PC-9 (cell line): ENCODE measurements at regions not wholly inside any gene's neighbourhood (a gene's known extent, or its start where the extent isn't known, plus 50 kb on each side); places are given as distances from the start of the nearest gene placed in this dataset.
"Not testable (repeated sequence)": the region's sequence is repeated elsewhere in the genome, so short reads cannot be mapped to it uniquely, and the experiment has no call there.

Source experiments
- BruUV-seq: library from RNA; stranded (reverse); fragments of 400-500 nt; replicated peaks from 2 replicates; lab custom pipeline; 2021; lab: Mats Ljungman, UMichigan
- CTCF ChIA-PET: fragments of 300-600 bp; sonication (Branson Sonifier 250); formaldehyde crosslinking; loops from one replicate; lab custom pipeline; 2022; ENCODE audit warnings: antibody characterized with exemption; lab: Charles Lee
- POLR2A ChIA-PET: fragments of 300-600 bp; sonication (Branson Sonifier 250); formaldehyde crosslinking; loops from one replicate; lab custom pipeline; 2022; ENCODE audit warnings: antibody characterized with exemption; ENCODE audit not compliant: unreplicated experiment; lab: Charles Lee
- DNase-seq, 2 experiments: peaks; one replicate each; pipeline versions ENCODE4 v3.0.0 to v3.0.0-alpha.2; 2015 to 2022; ENCODE audit warnings: mixed read lengths in 1 of 2
- H2AFZ ChIP-seq: fragments of 200-600 bp; sonication (generic); 2 replicates; pipeline ENCODE4 v1.8.1; 2017; ENCODE audit warnings: antibody characterized with exemption
- H3F3A ChIP-seq: fragments of 200-600 bp; sonication (generic); 2 replicates; pipeline ENCODE4 v1.8.1; 2017; ENCODE audit warnings: antibody characterized with exemption, mild to moderate bottlenecking, low read depth; ENCODE audit not compliant: insufficient read depth
- H3K27ac ChIP-seq: fragments of 200-600 bp; sonication (generic); 2 replicates; pipeline ENCODE4 v1.6.1; 2016; ENCODE audit warnings: mixed run types
- H3K27me3 ChIP-seq: fragments of 200-600 bp; sonication (generic); 2 replicates; pipeline ENCODE4 v1.6.1; 2016; ENCODE audit warnings: low read depth, mixed run types; ENCODE audit not compliant: insufficient read depth
- H3K36me3 ChIP-seq: fragments of 200-600 bp; sonication (generic); 2 replicates; pipeline ENCODE4 v1.6.1; 2016; ENCODE audit warnings: low read depth, mixed run types
- H3K4me1 ChIP-seq: fragments of 200-600 bp; sonication (generic); replicated peaks from 2 replicates; pipeline ENCODE4 v1.6.1; 2016; ENCODE audit warnings: mixed run types; ENCODE audit not compliant: insufficient read depth
- H3K4me2 ChIP-seq: fragments of 200-600 bp; sonication (generic); 2 replicates; pipeline ENCODE4 v1.6.1; 2017; ENCODE audit warnings: mixed run types
- H3K4me3 ChIP-seq: fragments of 200-600 bp; sonication (generic); 2 replicates; pipeline ENCODE4 v1.6.1; 2016; ENCODE audit warnings: mixed run types
- H3K79me2 ChIP-seq: fragments of 200-600 bp; sonication (generic); 2 replicates; pipeline ENCODE4 v1.6.1; 2017; ENCODE audit warnings: low read depth, mixed run types
- H3K9me2 ChIP-seq: fragments of 200-600 bp; sonication (generic); 2 replicates; pipeline ENCODE4 v1.8.1; 2017; ENCODE audit warnings: mild to moderate bottlenecking; ENCODE audit not compliant: insufficient read depth
- H3K9me3 ChIP-seq: fragments of 200-600 bp; sonication (generic); 2 replicates; pipeline ENCODE4 v1.8.1; 2016; ENCODE audit warnings: low read depth; ENCODE audit not compliant: insufficient read depth
- H4K20me1 ChIP-seq: fragments of 200-600 bp; sonication (generic); 2 replicates; pipeline ENCODE4 v1.8.1; 2017; ENCODE audit not compliant: insufficient read depth
- EZH2 ChIP-seq: fragments of 200-600 bp; sonication (generic); IDR thresholded peaks from 2 replicates; pipeline ENCODE4 v1.8.0; 2017; ENCODE audit warnings: antibody characterized with exemption, low read depth
- intact Hi-C: fragments of 100-400 bp; cut with micrococcal nuclease; formaldehyde crosslinking; loops from one replicate; pipeline ENCODE4 v1.10.0; 2022; ENCODE audit not compliant: unreplicated experiment
- TF ChIP-seq, protein P1 (sequence below): fragments of 200-600 bp; sonication (generic); conservative IDR thresholded peaks from 2 replicates; pipeline ENCODE4 v1.6.1; 2017; ENCODE audit warnings: mixed run types, antibody characterized with exemption, mild to moderate bottlenecking, moderate library complexity

DNA sequence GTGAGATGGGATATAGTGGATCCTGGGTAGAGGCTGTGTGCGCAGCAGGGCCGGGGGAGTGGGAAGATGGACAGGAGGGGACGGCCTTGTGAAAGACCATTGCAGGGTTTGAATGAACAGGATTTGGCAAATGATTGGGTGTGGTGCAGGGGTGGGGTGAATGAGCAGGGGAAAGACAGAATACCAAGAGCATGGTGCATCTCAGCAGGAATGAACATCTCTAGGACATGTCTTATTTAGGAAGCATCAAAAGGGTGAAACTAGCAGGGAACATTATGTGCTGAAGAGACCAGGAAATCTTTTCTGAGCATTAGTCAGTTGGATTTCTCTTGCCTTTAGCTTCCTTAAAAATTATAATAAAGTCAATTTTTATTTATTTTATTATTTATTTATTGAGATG lies 60.6 kb upstream of the SLC2A1 start:
- peaks cover 8% of the 10 kb centered on the region; the same call in 1 of the 2 replicates for H3F3A ChIP-seq
- H3K4me1 ChIP-seq: peaks cover 23% of the 10 kb centered on the region
- no peak overlapping the region for H3K4me2 ChIP-seq
- no peak for DNase-seq
- no peak overlapping the region for H2AFZ ChIP-seq
- no peak overlapping the region for H3K27ac ChIP-seq
- no peak for TF ChIP-seq EZH2
- TF ChIP-seq, protein P1, sequence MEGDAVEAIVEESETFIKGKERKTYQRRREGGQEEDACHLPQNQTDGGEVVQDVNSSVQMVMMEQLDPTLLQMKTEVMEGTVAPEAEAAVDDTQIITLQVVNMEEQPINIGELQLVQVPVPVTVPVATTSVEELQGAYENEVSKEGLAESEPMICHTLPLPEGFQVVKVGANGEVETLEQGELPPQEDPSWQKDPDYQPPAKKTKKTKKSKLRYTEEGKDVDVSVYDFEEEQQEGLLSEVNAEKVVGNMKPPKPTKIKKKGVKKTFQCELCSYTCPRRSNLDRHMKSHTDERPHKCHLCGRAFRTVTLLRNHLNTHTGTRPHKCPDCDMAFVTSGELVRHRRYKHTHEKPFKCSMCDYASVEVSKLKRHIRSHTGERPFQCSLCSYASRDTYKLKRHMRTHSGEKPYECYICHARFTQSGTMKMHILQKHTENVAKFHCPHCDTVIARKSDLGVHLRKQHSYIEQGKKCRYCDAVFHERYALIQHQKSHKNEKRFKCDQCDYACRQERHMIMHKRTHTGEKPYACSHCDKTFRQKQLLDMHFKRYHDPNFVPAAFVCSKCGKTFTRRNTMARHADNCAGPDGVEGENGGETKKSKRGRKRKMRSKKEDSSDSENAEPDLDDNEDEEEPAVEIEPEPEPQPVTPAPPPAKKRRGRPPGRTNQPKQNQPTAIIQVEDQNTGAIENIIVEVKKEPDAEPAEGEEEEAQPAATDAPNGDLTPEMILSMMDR: no peak
- H3K4me3 ChIP-seq: no peak overlapping the region
- no peaks in the 10 kb centered on the region for H3K36me3 ChIP-seq
- H3K9me3 ChIP-seq: no peaks in the 10 kb centered on the region
- ChIA-PET POLR2A (interaction anchor here (0.6 to 1.0 kb wide), 2 partner anchors 22 to 43 kb away, joined by 3 to 5 read pairs; no protein-coding TSS in a partner anchor), CTCF (no interaction called here)
- intact Hi-C loops: no loop called here
- no TSS peak for BruUV-seq
- H4K20me1 ChIP-seq: no peaks in the 10 kb centered on the region
- no peaks in the 10 kb centered on the region for H3K27me3 ChIP-seq
- no peaks in the 10 kb centered on the region for H3K9me2 ChIP-seq
- H3K79me2 ChIP-seq: no peaks in the 10 kb centered on the region

GRCh38 chr1:43018121-43018520 lies 59.5 kb upstream of the SLC2A1 start:
- Histone ChIP-seq H3K36me3 (no peaks in the 10 kb centered on the region), H3K9me3 (no peaks in the 10 kb centered on the region), H3K4me3 (no peak overlapping the region), H3F3A (peaks cover 8% of the 10 kb centered on the region; the same call in 1 of the 2 replicates), H4K20me1 (no peaks in the 10 kb centered on the region), H3K9me2 (no peaks in the 10 kb centered on the region), H3K4me1 (peaks cover 33% of the 10 kb centered on the region), H3K4me2 (no peak overlapping the region), H3K27me3 (no peaks in the 10 kb centered on the region), H2AFZ (no peak overlapping the region), H3K27ac (no peak overlapping the region), H3K79me2 (no peaks in the 10 kb centered on the region)
- ChIA-PET CTCF (no interaction called here), POLR2A (no interaction called here)
- no peak for DNase-seq
- BruUV-seq: no TSS peak
- intact Hi-C loops: no loop called here
- TF ChIP-seq EZH2: no peak
- TF ChIP-seq, protein P1: no peak

GRCh38 chr1:43015269-43015668 lies 56.6 kb upstream of the SLC2A1 start:
- Histone ChIP-seq H3F3A (peaks cover 7% of the 10 kb centered on the region), H3K9me3 (no peaks in the 10 kb centered on the region), H3K4me1 (peaks cover 36% of the 10 kb centered on the region), H2AFZ (no peak overlapping the region), H3K9me2 (no peaks in the 10 kb centered on the region), H3K79me2 (no peaks in the 10 kb centered on the region), H3K27ac (no peak overlapping the region), H3K4me3 (no peak overlapping the region), H3K36me3 (no peaks in the 10 kb centered on the region), H4K20me1 (no peaks in the 10 kb centered on the region), H3K4me2 (no peak overlapping the region), H3K27me3 (no peaks in the 10 kb centered on the region)
- no peak for DNase-seq
- BruUV-seq: no TSS peak
- POLR2A ChIA-PET: no interaction called here
- CTCF ChIA-PET: no interaction called here
- TF ChIP-seq EZH2: no peak
- TF ChIP-seq, protein P1: no peak
- intact Hi-C loops: no loop called here

- BruUV-seq, H3F3A ChIP-seq, H2AFZ ChIP-seq, H3K27me3 ChIP-seq, H3K9me3 ChIP-seq, H3K9me2 ChIP-seq, H3K36me3 ChIP-seq, H4K20me1 ChIP-seq, H3K4me3 ChIP-seq, H3K4me2 ChIP-seq, POLR2A ChIA-PET, DNase-seq, H3K27ac ChIP-seq, CTCF ChIA-PET, H3K79me2 ChIP-seq: not testable (repeated sequence)
- intact Hi-C loops: loop anchor here (5.0 kb wide), 1 partner anchor 92 kb away; no protein-coding TSS in a partner anchor
- peaks cover 36% of the 10 kb centered on the region for H3K4me1 ChIP-seq
These were observed 55.9 kb upstream of the SLC2A1 start for GRCh38 chr1:43014579-43014978.
